SK-N-SH (cell line): ENCODE measurements at regions not wholly inside any gene's neighbourhood (a gene's known extent, or its start where the extent isn't known, plus 50 kb on each side); places are given as distances from the start of the nearest gene placed in this dataset.

Source experiments
- CTCF ChIA-PET: fragments of 300-600, 350-600 bp; formaldehyde crosslinking; extraction: SDS; loops from one replicate; lab custom pipeline; 2021; lab: Yijun Ruan, JAX
- POLR2A ChIA-PET: fragments of 350-600 bp; sonication (Branson Sonifier 250); formaldehyde crosslinking; extraction: SDS; loops from one replicate; lab custom pipeline; 2020; ENCODE audit warnings: antibody characterized with exemption, inconsistent platforms; lab: Yijun Ruan, JAX
- DNase-seq: peaks from one replicate; pipeline ENCODE4 v3.0.0; 2012
- H2AFZ ChIP-seq: fragments of 200-600 bp; sonication (generic); 2 replicates; pipeline ENCODE4 v1.8.1; 2016; ENCODE audit warnings: antibody characterized with exemption, mild to moderate bottlenecking, low read depth
- H3F3A ChIP-seq: fragments of 200-600 bp; sonication (generic); replicated peaks from 2 replicates; pipeline ENCODE3; 2016; ENCODE audit warnings: antibody characterized with exemption, mild to moderate bottlenecking; ENCODE audit not compliant: insufficient read depth
- H3K27ac ChIP-seq, 2 experiments: fragments of 200-500 bp in 1 of 2; fragments of 200-600 bp in 1 of 2; sonication (Bioruptor generic) in 1 of 2; sonication (generic), shearing (Covaris generic) in 1 of 2; 2 replicates each; pipeline versions ENCODE4 v1.5.1 to v1.6.1; 2014 to 2016; ENCODE audit warnings: low read depth in 2 of 2, inconsistent platforms in 1 of 2, low read length in 1 of 2, mild to moderate bottlenecking in 1 of 2, mixed read lengths in 1 of 2
- H3K27me3 ChIP-seq: fragments of 200-600 bp; sonication (generic), shearing (Covaris generic); 2 replicates; pipeline ENCODE4 v1.6.1; 2016; ENCODE audit warnings: mixed run types; ENCODE audit not compliant: insufficient read depth
- H3K36me3 ChIP-seq, 2 experiments: fragments of 200-500 bp in 1 of 2; fragments of 200-600 bp in 1 of 2; sonication (Bioruptor generic) in 1 of 2; sonication (generic) in 1 of 2; replicated peaks in 1 of 2; 2 replicates each; pipeline versions ENCODE3 to v1.5.1; 2014 to 2016; ENCODE audit warnings: low read length in 1 of 2, mild to moderate bottlenecking in 1 of 2; ENCODE audit not compliant: insufficient read depth in 2 of 2, control insufficient read depth in 1 of 2
- H3K4me1 ChIP-seq, 2 experiments: fragments of 200-500 bp in 1 of 2; fragments of 200-600 bp in 1 of 2; sonication (Bioruptor generic) in 1 of 2; sonication (generic), shearing (Covaris generic) in 1 of 2; 2 replicates each; pipeline versions ENCODE4 v1.5.1 to v1.6.1; 2014 to 2016; ENCODE audit warnings: low read depth in 1 of 2, low read length in 1 of 2, mixed run types in 1 of 2; ENCODE audit not compliant: insufficient read depth in 2 of 2, control insufficient read depth in 1 of 2
- H3K4me2 ChIP-seq: fragments of 200-600 bp; sonication (generic), shearing (Covaris generic); 2 replicates; pipeline ENCODE4 v1.6.1; 2017; ENCODE audit warnings: mixed run types
- H3K4me3 ChIP-seq, 2 experiments: fragments of 200-500 bp in 1 of 2; fragments of 200-600 bp in 1 of 2; sonication (Bioruptor generic) in 1 of 2; sonication (generic), shearing (Covaris generic) in 1 of 2; 2 replicates each; pipeline versions ENCODE4 v1.5.1 to v1.8.1; 2014 to 2016; ENCODE audit warnings: low read depth in 2 of 2, inconsistent platforms in 1 of 2, low read length in 1 of 2, mild to moderate bottlenecking in 1 of 2, mixed read lengths in 1 of 2, moderate library complexity in 1 of 2
- H3K79me2 ChIP-seq: fragments of 200-600 bp; sonication (generic); 2 replicates; pipeline ENCODE4 v1.8.1; 2017; ENCODE audit warnings: mild to moderate bottlenecking; ENCODE audit not compliant: insufficient read depth
- H3K9ac ChIP-seq: fragments of 200-600 bp; sonication (generic); 2 replicates; pipeline ENCODE4 v1.6.1; 2017; ENCODE audit warnings: mixed run types
- H3K9me2 ChIP-seq: fragments of 200-600 bp; sonication (generic); 2 replicates; pipeline ENCODE4 v1.6.1; 2017; ENCODE audit warnings: mixed run types
- H3K9me3 ChIP-seq: fragments of 200-600 bp; sonication (generic); 2 replicates; pipeline ENCODE4 v1.6.1; 2017; ENCODE audit warnings: mixed run types, mild to moderate bottlenecking, moderate library complexity
- H4K20me1 ChIP-seq: fragments of 200-600 bp; sonication (generic); 2 replicates; pipeline ENCODE4 v1.6.1; 2017; ENCODE audit warnings: mild to moderate bottlenecking, mixed run types; ENCODE audit not compliant: insufficient read depth
- CHD2 ChIP-seq: fragments of 150-350 bp; IDR thresholded peaks from 2 replicates; pipeline ENCODE4 v1.6.1; 2018; ENCODE audit warnings: low read length; ENCODE audit not compliant: partially characterized antibody
- CTCF ChIP-seq: fragments of 200-600 bp; sonication (generic); IDR thresholded peaks from 2 replicates; pipeline ENCODE4 v1.6.1; 2017; ENCODE audit warnings: antibody characterized with exemption, mild to moderate bottlenecking, moderate library complexity
- FOSL2 ChIP-seq: IDR thresholded peaks from 2 replicates; pipeline ENCODE4 v1.4.0; 2012; ENCODE audit warnings: low read depth, mild to moderate bottlenecking, moderate library complexity, borderline replicate concordance
- MAX ChIP-seq: IDR thresholded peaks from 2 replicates; pipeline ENCODE4 v1.4.0; 2012; ENCODE audit warnings: low read depth
- MXI1 ChIP-seq: IDR thresholded peaks from 2 replicates; pipeline ENCODE4 v1.6.1; 2012; ENCODE audit warnings: mild to moderate bottlenecking, low read depth, low read length, improper control_type of control experiment
- NFIC ChIP-seq: IDR thresholded peaks from 2 replicates; pipeline ENCODE4 v1.4.0; 2012; ENCODE audit warnings: borderline replicate concordance
- PBX3 ChIP-seq: IDR thresholded peaks from 2 replicates; pipeline ENCODE4; 2012
- POLR2AphosphoS5 ChIP-seq: IDR thresholded peaks from 2 replicates; pipeline ENCODE4 v1.6.1; 2012; ENCODE audit warnings: low read depth, low read length
- RCOR1 ChIP-seq: fragments of 150-350 bp; IDR thresholded peaks from 2 replicates; pipeline ENCODE4 v1.6.1; 2017; ENCODE audit warnings: antibody characterized with exemption, low read length
- TAF1 ChIP-seq: IDR thresholded peaks from 2 replicates; pipeline ENCODE4 v1.6.1; 2012; ENCODE audit warnings: low read depth, mild to moderate bottlenecking, low read length, moderate library complexity, borderline replicate concordance
- YY1 ChIP-seq: IDR thresholded peaks from 2 replicates; pipeline ENCODE4 v1.4.0; 2012; ENCODE audit warnings: low read depth, mild to moderate bottlenecking
- ZBTB33 ChIP-seq: IDR thresholded peaks from 2 replicates; pipeline ENCODE4 v1.4.0; 2012; ENCODE audit warnings: low read depth, borderline replicate concordance
- WGBS: methylation state at CpG from one replicate; pipeline ENCODE4 v1.1.6; 2017; ENCODE audit warnings: low lambda C conversion rate; 5-methylcytosine and 5-hydroxymethylcytosine counted together

DNA sequence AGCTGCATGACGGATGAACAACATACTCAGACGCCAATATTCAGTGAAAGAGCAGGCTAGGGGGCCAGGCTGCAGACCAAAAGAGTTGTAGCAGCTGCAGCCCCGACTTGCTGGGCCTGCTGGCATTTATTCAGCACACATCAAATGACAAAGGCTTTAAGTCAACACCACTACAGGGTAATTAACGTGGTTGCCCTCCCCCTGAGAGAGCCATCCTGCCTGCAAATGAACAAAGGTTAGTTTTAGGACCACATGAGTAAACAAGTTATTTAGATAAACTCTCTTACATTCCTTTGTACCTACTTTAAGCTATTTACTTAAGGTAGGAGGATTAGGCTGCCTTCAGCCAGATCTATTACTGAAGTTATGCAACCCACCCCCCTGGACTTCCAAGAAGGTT, 1329.1 kb downstream of the PCDH18 start:
- no peaks in the 10 kb centered on the region for H3K36me3 ChIP-seq
- TF ChIP-seq CTCF (no peak), CHD2 (no peak), PBX3 (no peak), NFIC (no peak), MAX (no peak), RCOR1 (no peak), FOSL2 (no peak), MXI1 (no peak), ZBTB33 (no peak)
- TF ChIP-seq, all 33 proteins: peak for 0
- Histone ChIP-seq H3K4me3 (no peak overlapping the region), H3K9me2 (no peaks in the 10 kb centered on the region), H3K27ac (no peak overlapping the region), H3K27me3 (no peaks in the 10 kb centered on the region), H2AFZ (no peak overlapping the region), H3K9me3 (no peaks in the 10 kb centered on the region), H4K20me1 (no peaks in the 10 kb centered on the region), H3K4me1 (no peaks in the 10 kb centered on the region), H3K4me2 (no peak overlapping the region), H3K9ac (no peak overlapping the region), H3F3A (no peaks in the 10 kb centered on the region), H3K79me2 (no peaks in the 10 kb centered on the region)
- ChIA-PET POLR2A (no interaction called here), CTCF (no interaction called here)
- DNase-seq, result no peak
- WGBS, result 24% methylated on average over 4 of the region's 4 CpGs

DNA sequence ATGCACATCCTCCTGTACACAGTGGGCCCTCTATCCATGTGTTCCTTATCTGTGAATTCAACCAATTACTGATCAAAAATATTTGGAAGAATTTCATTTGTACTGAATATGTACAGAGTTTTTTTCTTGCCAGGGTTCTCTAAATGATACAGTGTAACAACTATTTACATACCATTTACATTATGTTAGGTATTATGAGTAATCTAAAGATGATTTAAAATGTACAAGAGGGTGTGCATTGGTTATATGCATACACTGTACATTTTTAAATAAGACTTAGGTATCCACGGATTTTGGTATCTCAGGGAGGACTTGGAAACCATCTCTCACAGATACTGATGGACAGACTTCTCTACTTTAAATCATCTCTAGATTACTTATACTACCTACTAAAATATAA, 1333.9 kb downstream of the PCDH18 start:
- H4K20me1 ChIP-seq, result no peaks in the 10 kb centered on the region

More for the DNA sequence above, 1333.9 kb downstream of the PCDH18 start:
- CTCF ChIA-PET, result no interaction called here
- no peak overlapping the region for H3K9ac ChIP-seq
- no peak overlapping the region for H2AFZ ChIP-seq
- H3K27ac ChIP-seq, result no peak overlapping the region
- H3K9me2 ChIP-seq, result no peaks in the 10 kb centered on the region
- no peaks in the 10 kb centered on the region for H3K4me1 ChIP-seq
- no peaks in the 10 kb centered on the region for H3F3A ChIP-seq
- H3K27me3 ChIP-seq, result no peaks in the 10 kb centered on the region
- WGBS, result 53% methylated on average over 1 of the region's 1 CpG
- no peaks in the 10 kb centered on the region for H3K36me3 ChIP-seq
- POLR2A ChIA-PET, result no interaction called here
- no peak overlapping the region for H3K4me2 ChIP-seq
- DNase-seq, result no peak
- no peak overlapping the region for H3K4me3 ChIP-seq
- TF ChIP-seq POLR2AphosphoS5, result no peak
- no peak for TF ChIP-seq TAF1
- TF ChIP-seq YY1, result no peak
- no peaks in the 10 kb centered on the region for H3K9me3 ChIP-seq
- H3K79me2 ChIP-seq, result no peaks in the 10 kb centered on the region
